ENCODE measurements at regions not wholly inside any gene's neighbourhood (a gene's known extent, or its start where the extent isn't known, plus 50 kb on each side); places are given as distances from the start of the nearest gene placed in this dataset.

DNA sequence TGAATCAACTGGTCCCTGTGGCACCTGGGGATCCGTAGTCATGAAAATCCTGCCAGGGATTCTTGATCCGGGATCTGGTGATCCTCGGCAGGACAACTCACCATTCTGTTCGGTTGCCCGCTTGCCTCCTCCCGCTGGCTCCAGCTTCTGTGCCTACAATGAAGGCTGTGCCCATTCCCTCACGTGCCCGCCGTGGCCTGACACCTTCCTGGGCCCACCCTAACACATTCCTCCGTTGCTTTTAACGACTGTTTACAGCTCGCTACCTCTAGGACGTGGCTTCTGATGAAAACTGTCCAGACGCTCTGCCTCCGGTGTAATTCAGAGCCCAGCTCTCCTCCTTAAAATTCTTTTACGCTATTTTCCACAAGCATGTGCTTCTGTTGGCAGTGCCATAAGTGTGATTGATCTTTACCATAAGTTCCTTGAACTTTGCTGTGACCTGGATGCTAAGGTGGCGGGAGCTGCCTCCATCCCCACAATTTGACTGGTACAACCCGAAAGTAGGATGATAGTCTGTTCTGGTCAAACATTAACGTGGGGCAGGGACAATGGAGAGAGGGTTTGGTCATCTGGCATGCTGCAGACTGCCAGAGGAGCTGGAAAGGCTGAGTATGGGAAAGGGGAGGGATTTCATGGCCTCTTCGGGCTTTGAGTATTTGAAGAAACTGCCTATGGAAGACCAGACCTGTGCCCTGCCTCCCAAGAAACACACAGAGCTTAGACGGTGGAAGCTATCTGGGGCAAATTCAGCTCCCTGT, 206.8 kb upstream of the TNP1 start:
- Mint-ChIP-seq H3K36me3 (ENCODE audit: low read depth, unreplicated experiment) (no peaks in the 10 kb centered on the region), H3K27me3 (ENCODE audit: low read depth, unreplicated experiment) (peaks cover 11% of the 10 kb centered on the region), H3K27ac (ENCODE audit: unreplicated experiment) (no peak overlapping the region), H3K9me3 (ENCODE audit: unreplicated experiment) (peaks cover 11% of the 10 kb centered on the region), H3K4me3 (ENCODE audit: unreplicated experiment) (no peak overlapping the region), H3K4me1 (ENCODE audit: low read depth, unreplicated experiment) (peaks cover 5% of the 10 kb centered on the region)
- Histone ChIP-seq H3K9ac (ENCODE audit: low read length) (no peak overlapping the region), H2AFZ (ENCODE audit: low read depth, low read length) (no peak overlapping the region), H4K20me1 (ENCODE audit: insufficient read depth, low read length) (no peaks in the 10 kb centered on the region), H3K27me3 (ENCODE audit: insufficient read depth, low read length) (no peaks in the 10 kb centered on the region), H3K79me2 (ENCODE audit: insufficient read depth, low read length) (no peaks in the 10 kb centered on the region), H3K36me3 (ENCODE audit: insufficient read depth, low read length) (no peaks in the 10 kb centered on the region), H3K4me3 (ENCODE audit: insufficient read depth, low read depth, low read length) (no peak overlapping the region), H3K27ac (ENCODE audit: low read depth, low read length) (no peak overlapping the region), H3K9me3 (ENCODE audit: insufficient read depth, low read depth, low read length) (no peaks in the 10 kb centered on the region), H3K4me2 (ENCODE audit: low read length) (no peak overlapping the region), H3K4me1 (ENCODE audit: insufficient read depth, low read length) (peaks cover 15% of the 10 kb centered on the region)
- no peak for TF ChIP-seq EZH2 (IDR thresholded peaks at IDR 0.05; ENCODE audit: insufficient read depth, low read length)
- TF ChIP-seq, protein P1, sequence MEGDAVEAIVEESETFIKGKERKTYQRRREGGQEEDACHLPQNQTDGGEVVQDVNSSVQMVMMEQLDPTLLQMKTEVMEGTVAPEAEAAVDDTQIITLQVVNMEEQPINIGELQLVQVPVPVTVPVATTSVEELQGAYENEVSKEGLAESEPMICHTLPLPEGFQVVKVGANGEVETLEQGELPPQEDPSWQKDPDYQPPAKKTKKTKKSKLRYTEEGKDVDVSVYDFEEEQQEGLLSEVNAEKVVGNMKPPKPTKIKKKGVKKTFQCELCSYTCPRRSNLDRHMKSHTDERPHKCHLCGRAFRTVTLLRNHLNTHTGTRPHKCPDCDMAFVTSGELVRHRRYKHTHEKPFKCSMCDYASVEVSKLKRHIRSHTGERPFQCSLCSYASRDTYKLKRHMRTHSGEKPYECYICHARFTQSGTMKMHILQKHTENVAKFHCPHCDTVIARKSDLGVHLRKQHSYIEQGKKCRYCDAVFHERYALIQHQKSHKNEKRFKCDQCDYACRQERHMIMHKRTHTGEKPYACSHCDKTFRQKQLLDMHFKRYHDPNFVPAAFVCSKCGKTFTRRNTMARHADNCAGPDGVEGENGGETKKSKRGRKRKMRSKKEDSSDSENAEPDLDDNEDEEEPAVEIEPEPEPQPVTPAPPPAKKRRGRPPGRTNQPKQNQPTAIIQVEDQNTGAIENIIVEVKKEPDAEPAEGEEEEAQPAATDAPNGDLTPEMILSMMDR (IDR thresholded peaks at IDR 0.05; ENCODE audit: insufficient read depth, low read depth, low read length): no peak
- FAIRE-seq (no peak), DNase-seq (ENCODE audit: low read depth) (no peak)

DNA sequence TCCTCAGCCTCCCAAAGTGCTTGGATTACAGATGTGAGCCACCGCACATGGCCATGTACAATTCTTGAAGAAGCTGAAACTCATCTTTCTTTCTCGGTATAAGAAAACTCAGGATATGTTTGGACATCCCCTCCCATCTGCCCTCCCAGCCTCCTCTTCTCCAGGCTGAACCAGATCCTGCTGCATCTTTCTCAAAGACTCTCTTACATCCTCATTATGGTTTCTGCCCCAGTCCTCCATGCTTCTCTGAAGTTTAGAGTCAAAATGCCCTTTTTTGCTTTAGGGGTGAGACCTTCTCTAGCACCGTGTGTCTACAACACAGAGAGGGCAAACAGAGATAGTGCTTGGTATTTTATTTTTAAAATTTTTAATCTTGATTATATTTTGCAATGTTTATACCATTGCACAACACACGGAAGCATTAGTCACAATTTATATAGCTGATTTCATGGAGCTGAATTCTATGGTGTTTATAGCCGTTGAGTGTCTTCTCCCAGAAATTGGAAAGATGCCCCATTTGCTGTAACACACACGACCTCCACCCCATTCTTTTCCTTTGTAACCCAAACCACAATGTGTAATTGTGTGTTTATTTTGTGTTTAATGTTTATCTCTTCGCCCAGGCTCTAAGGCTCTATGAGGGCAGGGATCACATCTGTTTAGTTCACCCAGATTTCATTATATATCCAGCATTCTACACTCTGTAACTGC, 206.0 kb upstream of the TNP1 start:
- H3K4me3 Mint-ChIP-seq (ENCODE audit: unreplicated experiment): no peak overlapping the region
- Histone ChIP-seq H3K27ac (ENCODE audit: low read depth, low read length) (no peak overlapping the region), H3K9me3 (ENCODE audit: insufficient read depth, low read depth, low read length) (no peaks in the 10 kb centered on the region), H2AFZ (ENCODE audit: low read depth, low read length) (no peak overlapping the region), H3K9ac (ENCODE audit: low read length) (no peak overlapping the region), H3K4me1 (ENCODE audit: insufficient read depth, low read length) (peaks cover 15% of the 10 kb centered on the region), H3K4me2 (ENCODE audit: low read length) (no peak overlapping the region), H3K36me3 (ENCODE audit: insufficient read depth, low read length) (no peaks in the 10 kb centered on the region), H3K27me3 (ENCODE audit: insufficient read depth, low read length) (no peaks in the 10 kb centered on the region), H3K79me2 (ENCODE audit: insufficient read depth, low read length) (no peaks in the 10 kb centered on the region), H3K4me3 (ENCODE audit: insufficient read depth, low read depth, low read length) (no peak overlapping the region), H4K20me1 (ENCODE audit: insufficient read depth, low read length) (no peaks in the 10 kb centered on the region)
- FAIRE-seq: peak; percentile 41
- H3K27ac Mint-ChIP-seq (ENCODE audit: unreplicated experiment): no peak overlapping the region
- peak; percentile 89 for DNase-seq (ENCODE audit: low read depth)
- peaks cover 5% of the 10 kb centered on the region for H3K4me1 Mint-ChIP-seq (ENCODE audit: low read depth, unreplicated experiment)
- H3K27me3 Mint-ChIP-seq (ENCODE audit: low read depth, unreplicated experiment): peaks cover 8% of the 10 kb centered on the region
- TF ChIP-seq EZH2 (IDR thresholded peaks at IDR 0.05; ENCODE audit: insufficient read depth, low read length): no peak
- TF ChIP-seq, protein P1 (IDR thresholded peaks at IDR 0.05; ENCODE audit: insufficient read depth, low read depth, low read length): no peak
- H3K36me3 Mint-ChIP-seq (ENCODE audit: low read depth, unreplicated experiment): no peaks in the 10 kb centered on the region
- peaks cover 11% of the 10 kb centered on the region for H3K9me3 Mint-ChIP-seq (ENCODE audit: unreplicated experiment)

DNA sequence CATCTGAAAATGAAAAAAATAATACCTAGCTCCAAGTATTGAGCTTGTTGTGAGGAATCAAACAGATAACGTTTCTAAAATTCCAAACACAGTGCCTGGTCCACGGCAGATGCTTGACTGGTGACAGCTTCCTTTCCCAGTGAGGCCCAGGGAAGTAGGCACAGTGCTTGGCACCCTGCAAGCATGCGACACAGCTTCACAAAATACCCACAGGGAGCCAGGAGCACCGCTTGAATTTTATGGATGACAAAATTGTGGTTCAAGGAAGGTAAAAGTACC, 205.1 kb upstream of the TNP1 start:
- H3K4me2 ChIP-seq (ENCODE audit: low read length): peak overlapping the region; percentile 80
- no peaks in the 10 kb centered on the region for H3K36me3 Mint-ChIP-seq (ENCODE audit: low read depth, unreplicated experiment)

More for the DNA sequence above, 205.1 kb upstream of the TNP1 start:
- H3K27ac Mint-ChIP-seq (ENCODE audit: unreplicated experiment): no peak overlapping the region
- peaks cover 21% of the 10 kb centered on the region for H3K4me1 ChIP-seq (ENCODE audit: insufficient read depth, low read length)
- peak overlapping the region; percentile 72 for H3K9ac ChIP-seq (ENCODE audit: low read length)
- TF ChIP-seq, protein P1 (IDR thresholded peaks at IDR 0.05; ENCODE audit: insufficient read depth, low read depth, low read length): no peak
- TF ChIP-seq EZH2 (IDR thresholded peaks at IDR 0.05; ENCODE audit: insufficient read depth, low read length): no peak
- H3K4me3 ChIP-seq (ENCODE audit: insufficient read depth, low read depth, low read length): peak overlapping the region; percentile 16
- no peaks in the 10 kb centered on the region for H3K9me3 ChIP-seq (ENCODE audit: insufficient read depth, low read depth, low read length)
- FAIRE-seq: no peak
- no peaks in the 10 kb centered on the region for H3K27me3 ChIP-seq (ENCODE audit: insufficient read depth, low read length)
- no peaks in the 10 kb centered on the region for H4K20me1 ChIP-seq (ENCODE audit: insufficient read depth, low read length)
- H3K4me1 Mint-ChIP-seq (ENCODE audit: low read depth, unreplicated experiment): peaks cover 5% of the 10 kb centered on the region
- H3K27ac ChIP-seq (ENCODE audit: low read depth, low read length): peak overlapping the region; percentile 25
- H3K36me3 ChIP-seq (ENCODE audit: insufficient read depth, low read length): no peaks in the 10 kb centered on the region
- peaks cover 8% of the 10 kb centered on the region for H3K27me3 Mint-ChIP-seq (ENCODE audit: low read depth, unreplicated experiment)
- H3K9me3 Mint-ChIP-seq (ENCODE audit: unreplicated experiment): peaks cover 11% of the 10 kb centered on the region
- peak overlapping the region; percentile 12 for H2AFZ ChIP-seq (ENCODE audit: low read depth, low read length)
- H3K79me2 ChIP-seq (ENCODE audit: insufficient read depth, low read length): no peaks in the 10 kb centered on the region
- H3K4me3 Mint-ChIP-seq (ENCODE audit: unreplicated experiment): no peak overlapping the region
- no peak for DNase-seq (ENCODE audit: low read depth)
